ENCODE measurements at regions not wholly inside any gene's neighbourhood (a gene's known extent, or its start where the extent isn't known, plus 50 kb on each side); places are given as distances from the start of the nearest gene placed in this dataset.

DNA sequence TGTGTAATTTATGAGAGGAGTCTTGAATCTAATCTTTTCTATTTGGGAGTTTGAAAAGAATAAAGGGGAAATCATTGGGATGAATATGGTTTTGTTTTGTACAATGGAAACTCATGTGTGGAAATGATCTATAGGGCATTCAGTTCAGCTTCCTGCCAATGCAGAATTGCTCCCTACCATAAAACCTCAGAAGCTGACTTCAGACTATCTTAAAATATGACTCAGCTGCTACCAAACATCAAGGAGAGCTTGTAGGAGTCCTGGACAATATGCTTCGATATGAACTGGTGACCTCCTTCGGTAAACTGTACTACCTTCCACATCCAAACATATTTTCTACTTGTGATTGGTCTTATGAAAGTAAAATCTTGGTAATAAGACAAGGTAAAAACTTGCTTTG, 160.6 kb downstream of the CAPZA3 start:
- Histone ChIP-seq H3K9me3 (replicated peaks; ENCODE audit: control insufficient read depth, insufficient read depth, low read depth, low read length) (no peaks in the 10 kb centered on the region), H2AFZ (ENCODE audit: low read depth, low read length) (no peak overlapping the region), H3K4me1 (replicated peaks in 1 of 2; ENCODE audit: control insufficient read depth in 2 of 2, insufficient read depth in 2 of 2, low read length in 2 of 2) (peaks cover 3 to 9% of the 10 kb centered on the region in 2 experiments; a peak in 4 of 5 replicates), H3K4me2 (ENCODE audit: insufficient read depth, low read length) (no peak overlapping the region), H3K4me3 (no peak overlapping the region), H3K9me1 (ENCODE audit: control insufficient read depth, insufficient read depth, low read length) (no peaks in the 10 kb centered on the region), H3K27me3 (ENCODE audit: control insufficient read depth in 2 of 2, insufficient read depth in 2 of 2, low read length in 2 of 2) (no peaks in the 10 kb centered on the region), H3K36me3 (ENCODE audit: control insufficient read depth, insufficient read depth, low read length) (no peaks in the 10 kb centered on the region), H3K27ac (ENCODE audit: extremely low read depth, low read depth, low read length) (no peak overlapping the region), H3K79me2 (ENCODE audit: control insufficient read depth, insufficient read depth, low read length) (no peaks in the 10 kb centered on the region), H3K9ac (ENCODE audit: insufficient read depth in 1 of 2, low read depth in 2 of 2, low read length in 2 of 2) (no peak overlapping the region), H4K20me1 (replicated peaks; ENCODE audit: control insufficient read depth, insufficient read depth, low read length) (no peaks in the 10 kb centered on the region)
- no peak for ATAC-seq
- WGBS (ENCODE audit: insufficient coverage, low coverage, missing lambda C conversion rate) = 29% methylated on average over 2 of the region's 2 CpGs
- ChIA-PET POLR2A (no interaction called here), CTCF (ENCODE audit: low intra/inter-chr PET ratio) (no interaction called here)
- DNase-seq (ENCODE audit: extremely low read depth in 1 of 4, low spot score in 3 of 4) = no peak
- BruUV-seq (replicated peaks) = no TSS peak
- intact Hi-C loops (cut with micrococcal nuclease) (no loop called here), in situ Hi-C loops (cut with MboI) (no loop called here)
- FAIRE-seq = no peak
- TF ChIP-seq ZNF717 (CRISPR knock-in tag; IDR thresholded peaks at IDR 0.05) (no peak), PML (IDR thresholded peaks at IDR 0.05; ENCODE audit: low read length) (no peak), MIER1 (IDR thresholded peaks at IDR 0.05; ENCODE audit: low read depth) (no peak), MAFG (tag; conservative IDR thresholded peaks at IDR 0.05) (no peak), ZC3H8 (IDR thresholded peaks at IDR 0.05) (no peak), ZFPM2 (CRISPR knock-in tag; IDR thresholded peaks at IDR 0.05) (no peak), DMBX1 (CRISPR knock-in tag; IDR thresholded peaks at IDR 0.05; ENCODE audit: borderline replicate concordance) (no peak), ATF6 (CRISPR knock-in tag; IDR thresholded peaks at IDR 0.05) (no peak), SMARCC2 (IDR thresholded peaks at IDR 0.05; ENCODE audit: low read depth) (no peak), FUS (optimal IDR thresholded peaks at IDR 0.05; ENCODE audit: low read depth, low read length) (no peak), SMAD1 (IDR thresholded peaks at IDR 0.05; ENCODE audit: low read depth, low read length, partially characterized antibody) (no peak), GTF2E2 (tag; IDR thresholded peaks at IDR 0.05) (no peak), KDM1A (IDR thresholded peaks at IDR 0.05) (no peak), SP1 (CRISPR knock-in tag; IDR thresholded peaks at IDR 0.05) (no peak), GATAD2B (IDR thresholded peaks at IDR 0.05; ENCODE audit: borderline replicate concordance) (no peak), ELF1 (tag; IDR thresholded peaks at IDR 0.05) (no peak), MXI1 (IDR thresholded peaks at IDR 0.05; ENCODE audit: low read depth, low read length) (no peak), AFF1 (IDR thresholded peaks at IDR 0.05; ENCODE audit: low read depth in 1 of 2, partially characterized antibody in 2 of 2) (no peak)
- TF ChIP-seq, protein P1, sequence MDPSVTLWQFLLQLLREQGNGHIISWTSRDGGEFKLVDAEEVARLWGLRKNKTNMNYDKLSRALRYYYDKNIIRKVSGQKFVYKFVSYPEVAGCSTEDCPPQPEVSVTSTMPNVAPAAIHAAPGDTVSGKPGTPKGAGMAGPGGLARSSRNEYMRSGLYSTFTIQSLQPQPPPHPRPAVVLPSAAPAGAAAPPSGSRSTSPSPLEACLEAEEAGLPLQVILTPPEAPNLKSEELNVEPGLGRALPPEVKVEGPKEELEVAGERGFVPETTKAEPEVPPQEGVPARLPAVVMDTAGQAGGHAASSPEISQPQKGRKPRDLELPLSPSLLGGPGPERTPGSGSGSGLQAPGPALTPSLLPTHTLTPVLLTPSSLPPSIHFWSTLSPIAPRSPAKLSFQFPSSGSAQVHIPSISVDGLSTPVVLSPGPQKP (CRISPR knock-in tag; IDR thresholded peaks at IDR 0.05) = no peak

All from K562 (cell line).